Activated CD4-positive, alpha-beta memory T cell treated with anti-CD3 and anti-CD28 coated beads for 36 hours (primary cell): ENCODE measurements at regions not wholly inside any gene's neighbourhood (a gene's known extent, or its start where the extent isn't known, plus 50 kb on each side); places are given as distances from the start of the nearest gene placed in this dataset.
A peak's percentile ranks its signal among the peaks of the same experiment; 100 is the strongest.

Experiments used
- CTCF ChIA-PET: fragments of 350-600 bp; sonication (Branson Sonifier 250); formaldehyde crosslinking; loops from one replicate; lab custom pipeline; 2021; ENCODE audit warnings: antibody characterized with exemption, inconsistent platforms; lab: Charles Lee
- POLR2A ChIA-PET: fragments of 350-600 bp; sonication (Branson Sonifier 250); formaldehyde crosslinking; loops from one replicate; lab custom pipeline; 2021; ENCODE audit warnings: antibody characterized with exemption; lab: Charles Lee
- DNase-seq: peaks from one replicate; pipeline ENCODE4 v3.0.0-alpha.2; 2020
- H3K27ac Mint-ChIP-seq: one replicate; pipeline ENCODE4 v1.8.0; 2021; ENCODE audit warnings: mixed read lengths
- H3K27me3 Mint-ChIP-seq: one replicate; pipeline ENCODE4 v1.8.0; 2021; ENCODE audit warnings: mixed read lengths
- H3K36me3 Mint-ChIP-seq: one replicate; pipeline ENCODE4 v1.8.0; 2021; ENCODE audit warnings: mixed read lengths
- H3K4me1 Mint-ChIP-seq: one replicate; pipeline ENCODE4 v1.8.0; 2021; ENCODE audit warnings: low read depth, mixed read lengths
- H3K4me3 Mint-ChIP-seq: one replicate; pipeline ENCODE4 v1.8.0; 2021; ENCODE audit warnings: mild to moderate bottlenecking, mixed read lengths
- H3K9me3 Mint-ChIP-seq: one replicate; pipeline ENCODE4 v1.8.0; 2021; ENCODE audit warnings: mixed read lengths
- intact Hi-C: fragments of 100-400 bp; cut with micrococcal nuclease; formaldehyde crosslinking; loops from one replicate; pipeline ENCODE4 v1.15.1; 2023

- CTCF ChIA-PET: no interaction called here
- peaks cover 21% of the 10 kb centered on the region for H3K9me3 Mint-ChIP-seq
These were observed 89.3 kb upstream of the LINC01488 start for GRCh38 chr11:69392104-69392653.

GRCh38 chr11:69393178-69393832 is 88.2 kb upstream of the LINC01488 start:
- no peak for DNase-seq
- no peaks in the 10 kb centered on the region for H3K36me3 Mint-ChIP-seq
- CTCF ChIA-PET: no interaction called here
- H3K4me1 Mint-ChIP-seq: no peaks in the 10 kb centered on the region
- intact Hi-C loops: no loop called here
- no peak overlapping the region for H3K27ac Mint-ChIP-seq
- H3K4me3 Mint-ChIP-seq: no peak overlapping the region
- H3K9me3 Mint-ChIP-seq: peaks cover 10% of the 10 kb centered on the region
- POLR2A ChIA-PET: no interaction called here
- H3K27me3 Mint-ChIP-seq: peaks cover 5% of the 10 kb centered on the region

More at GRCh38 chr11:69392104-69392653, 89.3 kb upstream of the LINC01488 start:
- no peak overlapping the region for H3K4me3 Mint-ChIP-seq
- no peak for DNase-seq
- H3K27me3 Mint-ChIP-seq: peaks cover 5% of the 10 kb centered on the region
- no peaks in the 10 kb centered on the region for H3K36me3 Mint-ChIP-seq
- no peaks in the 10 kb centered on the region for H3K4me1 Mint-ChIP-seq
- intact Hi-C loops: no loop called here
- POLR2A ChIA-PET: no interaction called here
- H3K27ac Mint-ChIP-seq: no peak overlapping the region

GRCh38 chr11:69393865-69394233 is 87.6 kb upstream of the LINC01488 start:
- Mint-ChIP-seq H3K36me3 (no peaks in the 10 kb centered on the region), H3K9me3 (peaks cover 4% of the 10 kb centered on the region), H3K4me3 (no peak overlapping the region), H3K27ac (no peak overlapping the region), H3K4me1 (no peaks in the 10 kb centered on the region), H3K27me3 (peaks cover 5% of the 10 kb centered on the region)
- DNase-seq: no peak
- ChIA-PET POLR2A (no interaction called here), CTCF (no interaction called here)
- intact Hi-C loops: no loop called here

- no peak for DNase-seq
- peaks cover 5% of the 10 kb centered on the region for H3K27me3 Mint-ChIP-seq
- H3K4me1 Mint-ChIP-seq: no peaks in the 10 kb centered on the region
- intact Hi-C loops: no loop called here
- no peaks in the 10 kb centered on the region for H3K9me3 Mint-ChIP-seq
- no peak overlapping the region for H3K27ac Mint-ChIP-seq
- POLR2A ChIA-PET: no interaction called here
- no peak overlapping the region for H3K4me3 Mint-ChIP-seq
- no peaks in the 10 kb centered on the region for H3K36me3 Mint-ChIP-seq
- CTCF ChIA-PET: no interaction called here
These were observed 87.1 kb upstream of the LINC01488 start for GRCh38 chr11:69394234-69394868.

- intact Hi-C loops: no loop called here
- DNase-seq: no peak
- Mint-ChIP-seq H3K27ac (no peak overlapping the region), H3K4me3 (no peak overlapping the region), H3K27me3 (peaks cover 5% of the 10 kb centered on the region), H3K4me1 (no peaks in the 10 kb centered on the region), H3K36me3 (no peaks in the 10 kb centered on the region), H3K9me3 (no peaks in the 10 kb centered on the region)
- CTCF ChIA-PET: no interaction called here
- POLR2A ChIA-PET: no interaction called here
These were observed 86.6 kb upstream of the LINC01488 start for GRCh38 chr11:69394869-69395246.

- Mint-ChIP-seq H3K4me1 (no peaks in the 10 kb centered on the region), H3K9me3 (no peaks in the 10 kb centered on the region), H3K4me3 (no peak overlapping the region), H3K27ac (no peak overlapping the region), H3K27me3 (peaks cover 5% of the 10 kb centered on the region), H3K36me3 (no peaks in the 10 kb centered on the region)
- CTCF ChIA-PET: no interaction called here
- POLR2A ChIA-PET: no interaction called here
- intact Hi-C loops: no loop called here
- no peak for DNase-seq
These were observed 86.2 kb upstream of the LINC01488 start for GRCh38 chr11:69395287-69395686.

- POLR2A ChIA-PET: no interaction called here
- CTCF ChIA-PET: interaction anchor here (0.5 kb wide), 1 partner anchor 1139 kb away, joined by 3 read pairs; no protein-coding TSS in a partner anchor
- Mint-ChIP-seq H3K9me3 (no peaks in the 10 kb centered on the region), H3K27ac (peak overlapping the region; percentile 2), H3K27me3 (peaks cover 2% of the 10 kb centered on the region), H3K4me3 (no peak overlapping the region), H3K4me1 (peaks cover under 1% of the 10 kb centered on the region), H3K36me3 (no peaks in the 10 kb centered on the region)
- intact Hi-C loops: no loop called here
- no peak for DNase-seq
These were observed 85.2 kb upstream of the LINC01488 start for GRCh38 chr11:69396051-69396947.

- H3K27ac Mint-ChIP-seq: no peak overlapping the region
- H3K4me1 Mint-ChIP-seq: peaks cover 3% of the 10 kb centered on the region
- H3K4me3 Mint-ChIP-seq: no peak overlapping the region
- peaks cover 2% of the 10 kb centered on the region for H3K27me3 Mint-ChIP-seq
- no peaks in the 10 kb centered on the region for H3K36me3 Mint-ChIP-seq
- no peak for DNase-seq
- intact Hi-C loops: no loop called here
- ChIA-PET POLR2A (no interaction called here), CTCF (no interaction called here)
- H3K9me3 Mint-ChIP-seq: no peaks in the 10 kb centered on the region
These were observed 84.5 kb upstream of the LINC01488 start for GRCh38 chr11:69396948-69397307.

GRCh38 chr11:69397732-69398131 is 83.7 kb upstream of the LINC01488 start:
- H3K4me3 Mint-ChIP-seq: no peak overlapping the region
- CTCF ChIA-PET: no interaction called here

GRCh38 chr11:69398529-69399492 is 82.7 kb upstream of the LINC01488 start:
- H3K4me1 Mint-ChIP-seq: peaks cover 3% of the 10 kb centered on the region
- no peak for DNase-seq
- POLR2A ChIA-PET: no interaction called here
- peaks cover 2% of the 10 kb centered on the region for H3K27me3 Mint-ChIP-seq
- H3K4me3 Mint-ChIP-seq: no peak overlapping the region
- peaks cover 3% of the 10 kb centered on the region for H3K36me3 Mint-ChIP-seq
- intact Hi-C loops: no loop called here
- CTCF ChIA-PET: no interaction called here
- no peak overlapping the region for H3K27ac Mint-ChIP-seq
- peaks cover 12% of the 10 kb centered on the region for H3K9me3 Mint-ChIP-seq

More at GRCh38 chr11:69397732-69398131, 83.7 kb upstream of the LINC01488 start:
- Mint-ChIP-seq H3K27me3 (peaks cover 2% of the 10 kb centered on the region), H3K27ac (no peak overlapping the region), H3K9me3 (peaks cover 5% of the 10 kb centered on the region), H3K36me3 (no peaks in the 10 kb centered on the region), H3K4me1 (peaks cover 3% of the 10 kb centered on the region)
- POLR2A ChIA-PET: no interaction called here
- intact Hi-C loops: no loop called here
- DNase-seq: no peak

- no peak for DNase-seq
- Mint-ChIP-seq H3K36me3 (peaks cover 3% of the 10 kb centered on the region), H3K4me3 (no peak overlapping the region), H3K9me3 (peaks cover 12% of the 10 kb centered on the region), H3K4me1 (peaks cover 3% of the 10 kb centered on the region), H3K27me3 (peaks cover 4% of the 10 kb centered on the region), H3K27ac (no peak overlapping the region)
- POLR2A ChIA-PET: no interaction called here
- intact Hi-C loops: no loop called here
- CTCF ChIA-PET: no interaction called here
These were observed 81.3 kb upstream of the LINC01488 start for GRCh38 chr11:69400140-69400539.
